ENCODE measurements at regions not wholly inside any gene's neighbourhood (a gene's known extent, or its start where the extent isn't known, plus 50 kb on each side); places are given as distances from the start of the nearest gene placed in this dataset.

GRCh38 chr5:58394339-58394738 lies 65.5 kb downstream of the PLK2 start:
- intact Hi-C loops (cut with DNase I; ENCODE audit: low total_unique reads) = no loop called here
- no peaks in the 10 kb centered on the region for H3K9me3 ChIP-seq
- H3K27ac ChIP-seq = no peak overlapping the region
- no peak for TF ChIP-seq POLR2A (IDR thresholded peaks at IDR 0.05)
- TF ChIP-seq POLR2AphosphoS5 (IDR thresholded peaks at IDR 0.05) = no peak
- no peak for TF ChIP-seq CTCF (IDR thresholded peaks at IDR 0.05 in 8 of 11, conservative IDR thresholded peaks at IDR 0.05 in 3 of 11)
- H3K36me3 ChIP-seq = no peaks in the 10 kb centered on the region
- 91 to 97% (median 96%) methylated on average over 2 of the region's 2 CpGs for WGBS, 5 donors
- H3K27me3 ChIP-seq (replicated peaks in 1 of 7) = no peaks in the 10 kb centered on the region
- no peak for DNase-seq
- no peak overlapping the region for H3K4me3 ChIP-seq
- H3K4me1 ChIP-seq = no peaks in the 10 kb centered on the region

DNA sequence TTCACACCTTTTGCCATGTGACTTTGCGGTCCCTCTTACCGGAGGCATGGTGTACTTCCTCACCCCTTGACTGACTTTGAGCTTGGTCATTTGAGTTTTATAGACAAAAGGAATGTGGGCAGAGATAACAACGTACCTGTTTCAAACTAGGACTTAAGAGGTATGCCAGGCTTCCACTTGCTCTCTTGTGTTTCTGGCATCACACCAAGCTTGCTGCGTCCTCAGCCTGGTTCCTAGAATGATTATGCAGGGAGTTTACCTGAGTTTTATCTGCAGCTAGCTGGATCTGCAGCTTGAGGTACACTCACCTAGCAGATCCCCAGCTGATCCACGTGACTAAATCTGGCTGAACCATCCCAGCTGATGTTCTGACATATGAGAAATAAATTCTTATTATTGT lies 66.2 kb downstream of the PLK2 start:
- Histone ChIP-seq H3K9me3 (no peaks in the 10 kb centered on the region), H3K4me3 (no peak overlapping the region), H3K36me3 (no peaks in the 10 kb centered on the region), H3K4me1 (no peaks in the 10 kb centered on the region), H3K27me3 (replicated peaks in 1 of 7) (no peaks in the 10 kb centered on the region), H3K27ac (no peak overlapping the region)
- intact Hi-C loops (cut with DNase I; ENCODE audit: low total_unique reads) = no loop called here
- 66 to 95% (median 74%) methylated on average over 5 of the region's 5 CpGs for WGBS, 5 donors
- no peak for DNase-seq
- TF ChIP-seq POLR2AphosphoS5 (IDR thresholded peaks at IDR 0.05) = no peak
- no peak for TF ChIP-seq CTCF (IDR thresholded peaks at IDR 0.05 in 8 of 11, conservative IDR thresholded peaks at IDR 0.05 in 3 of 11)

DNA sequence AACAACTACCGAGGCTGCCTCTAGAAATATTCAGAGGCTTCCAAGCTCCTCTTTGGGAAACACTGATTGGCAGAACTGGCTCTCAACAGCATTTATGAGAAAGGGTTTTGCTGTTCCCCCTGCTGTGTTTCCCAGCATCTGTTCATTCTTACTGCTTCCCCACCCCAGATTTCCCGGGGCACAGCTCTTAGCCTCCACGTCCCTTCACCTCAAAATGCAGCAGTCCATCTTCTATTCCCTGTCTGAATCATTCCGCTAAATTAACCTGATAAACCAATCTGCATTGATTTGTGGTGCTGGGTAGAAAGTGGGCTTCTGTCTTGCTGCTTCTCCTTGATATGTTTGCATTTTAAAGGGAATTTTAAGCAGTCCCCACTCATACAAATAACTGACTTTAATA lies 67.4 kb downstream of the PLK2 start:
- Histone ChIP-seq H3K27ac (no peak overlapping the region), H3K4me1 (no peaks in the 10 kb centered on the region), H3K27me3 (replicated peaks in 1 of 7) (no peaks in the 10 kb centered on the region), H3K9me3 (no peaks in the 10 kb centered on the region), H3K36me3 (no peaks in the 10 kb centered on the region), H3K4me3 (no peak overlapping the region)
- intact Hi-C loops (cut with DNase I; ENCODE audit: low total_unique reads) = no loop called here
- TF ChIP-seq POLR2A (IDR thresholded peaks at IDR 0.05) (no peak), CTCF (IDR thresholded peaks at IDR 0.05 in 8 of 11, conservative IDR thresholded peaks at IDR 0.05 in 3 of 11) (no peak), POLR2AphosphoS5 (IDR thresholded peaks at IDR 0.05) (no peak)
- DNase-seq = no peak
- 88 to 94% (median 89%) methylated on average over 4 of the region's 4 CpGs for WGBS, 5 donors

DNA sequence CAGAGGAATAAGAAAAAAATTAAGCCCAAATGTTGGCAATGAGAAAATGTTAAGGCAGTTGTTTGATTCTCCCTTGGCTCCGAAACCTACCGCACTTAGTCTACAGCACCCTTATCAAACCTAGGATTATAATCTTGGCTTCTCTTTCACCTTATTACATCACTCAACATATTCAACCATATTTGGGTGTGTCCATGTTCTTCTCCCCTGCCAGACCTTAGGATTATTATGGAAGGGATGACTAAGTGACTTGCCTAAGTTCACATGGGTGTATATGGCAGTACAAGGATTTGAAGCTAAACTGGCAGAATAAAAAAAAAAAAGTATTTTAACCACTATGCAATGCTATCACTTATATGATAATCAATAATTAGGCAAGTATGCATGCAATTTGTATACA lies 76.4 kb downstream of the PLK2 start:
- peaks cover 0 to 42% (median 35%) of the 10 kb centered on the region in 8 donors for H3K9me3 ChIP-seq
- 92 to 100% (median 98%) methylated on average over 2 of the region's 2 CpGs for WGBS, 5 donors
- intact Hi-C loops (cut with DNase I; ENCODE audit: low total_unique reads) = no loop called here

DNA sequence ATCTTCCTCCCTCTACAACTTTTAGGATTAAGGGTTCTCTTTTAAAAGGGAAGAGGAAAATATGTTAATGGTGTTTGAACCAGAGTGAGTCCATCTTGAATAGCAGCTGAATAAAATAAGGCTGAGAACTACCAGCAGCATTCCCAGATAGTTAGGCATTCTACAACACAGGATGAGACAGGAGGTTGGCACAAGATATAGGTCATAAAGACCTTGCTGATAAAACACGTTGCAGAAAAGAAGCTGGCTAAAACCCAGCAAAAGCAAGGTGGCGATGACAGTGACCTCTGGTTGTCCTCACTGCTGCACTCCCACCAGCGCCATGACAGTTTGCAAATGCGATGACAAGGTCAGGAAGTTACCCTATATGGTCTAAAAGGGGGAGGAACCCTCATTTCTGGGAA lies 77.8 kb downstream of the PLK2 start:
- Histone ChIP-seq H3K4me1 (no peaks in the 10 kb centered on the region), H3K9me3 (peaks cover 0 to 44% (median 36%) of the 10 kb centered on the region in 8 donors), H3K27me3 (replicated peaks in 1 of 7) (no peaks in the 10 kb centered on the region), H3K4me3 (no peak overlapping the region), H3K27ac (no peak overlapping the region), H3K36me3 (no peaks in the 10 kb centered on the region)
- WGBS, 5 donors = 67 to 93% (median 76%) methylated on average over 4 of the region's 4 CpGs
- intact Hi-C loops (cut with DNase I; ENCODE audit: low total_unique reads) = no loop called here
- no peak for DNase-seq
- TF ChIP-seq CTCF (IDR thresholded peaks at IDR 0.05 in 8 of 11, conservative IDR thresholded peaks at IDR 0.05 in 3 of 11) = no peak
- no peak for TF ChIP-seq POLR2A (IDR thresholded peaks at IDR 0.05)
- no peak for TF ChIP-seq POLR2AphosphoS5 (IDR thresholded peaks at IDR 0.05)

More for the DNA sequence above, 76.4 kb downstream of the PLK2 start:
- Histone ChIP-seq H3K27me3 (replicated peaks in 1 of 7) (no peaks in the 10 kb centered on the region), H3K4me1 (no peaks in the 10 kb centered on the region), H3K27ac (no peak overlapping the region), H3K36me3 (no peaks in the 10 kb centered on the region), H3K4me3 (no peak overlapping the region)
- TF ChIP-seq POLR2AphosphoS5 (IDR thresholded peaks at IDR 0.05) = no peak
- DNase-seq = no peak

All from spleen (tissue), 11 donors.